ENCODE measurements at regions not wholly inside any gene's neighbourhood (a gene's known extent, or its start where the extent isn't known, plus 50 kb on each side); places are given as distances from the start of the nearest gene placed in this dataset.

- no peak overlapping the region for H3K4me3 Mint-ChIP-seq
- CTCF ChIA-PET, result no interaction called here
- no peaks in the 10 kb centered on the region for H3K27me3 Mint-ChIP-seq (ENCODE audit: low read depth)
- no peaks in the 10 kb centered on the region for H3K4me1 Mint-ChIP-seq (ENCODE audit: low read depth)
- DNase-seq, result no peak
- peak overlapping the region; percentile 47 for H3K27ac Mint-ChIP-seq
- intact Hi-C loops (cut with micrococcal nuclease), result no loop called here
- peaks cover 3% of the 10 kb centered on the region for H3K9me3 Mint-ChIP-seq
- H3K36me3 Mint-ChIP-seq (ENCODE audit: low read depth), result no peaks in the 10 kb centered on the region
These were observed 334.6 kb downstream of the GABRB3 start for GRCh38 chr15:26438316-26438715.

GRCh38 chr15:26433818-26434217 lies 339.0 kb downstream of the GABRB3 start:
- intact Hi-C loops (cut with micrococcal nuclease), result no loop called here
- CTCF ChIA-PET, result no interaction called here
- Mint-ChIP-seq H3K4me3 (no peak overlapping the region), H3K9me3 (peaks cover 2% of the 10 kb centered on the region), H3K4me1 (ENCODE audit: low read depth) (no peaks in the 10 kb centered on the region), H3K36me3 (ENCODE audit: low read depth) (no peaks in the 10 kb centered on the region), H3K27me3 (ENCODE audit: low read depth) (peaks cover 3% of the 10 kb centered on the region), H3K27ac (no peak overlapping the region)
- no peak for DNase-seq

- H3K4me3 Mint-ChIP-seq, result no peak overlapping the region
- no peaks in the 10 kb centered on the region for H3K36me3 Mint-ChIP-seq (ENCODE audit: low read depth)
- H3K4me1 Mint-ChIP-seq (ENCODE audit: low read depth), result no peaks in the 10 kb centered on the region
- CTCF ChIA-PET, result no interaction called here
- H3K27me3 Mint-ChIP-seq (ENCODE audit: low read depth), result peaks cover 3% of the 10 kb centered on the region
- peaks cover 2% of the 10 kb centered on the region for H3K9me3 Mint-ChIP-seq
- no peak for DNase-seq
- intact Hi-C loops (cut with micrococcal nuclease), result no loop called here
- no peak overlapping the region for H3K27ac Mint-ChIP-seq
These were observed 339.8 kb downstream of the GABRB3 start for GRCh38 chr15:26433060-26433459.

GRCh38 chr15:26421065-26421464 lies 351.8 kb downstream of the GABRB3 start:
- Mint-ChIP-seq H3K27ac (no peak overlapping the region), H3K27me3 (ENCODE audit: low read depth) (no peaks in the 10 kb centered on the region), H3K36me3 (ENCODE audit: low read depth) (no peaks in the 10 kb centered on the region), H3K9me3 (peaks cover 4% of the 10 kb centered on the region), H3K4me3 (no peak overlapping the region), H3K4me1 (ENCODE audit: low read depth) (no peaks in the 10 kb centered on the region)
- intact Hi-C loops (cut with micrococcal nuclease), result no loop called here
- CTCF ChIA-PET, result no interaction called here
- no peak for DNase-seq

- CTCF ChIA-PET, result no interaction called here
- no peaks in the 10 kb centered on the region for H3K9me3 Mint-ChIP-seq
- intact Hi-C loops (cut with micrococcal nuclease), result no loop called here
- no peak overlapping the region for H3K4me3 Mint-ChIP-seq
- H3K36me3 Mint-ChIP-seq (ENCODE audit: low read depth), result no peaks in the 10 kb centered on the region
- no peak overlapping the region for H3K27ac Mint-ChIP-seq
- no peak for DNase-seq
- H3K27me3 Mint-ChIP-seq (ENCODE audit: low read depth), result no peaks in the 10 kb centered on the region
- no peaks in the 10 kb centered on the region for H3K4me1 Mint-ChIP-seq (ENCODE audit: low read depth)
These were observed 377.2 kb downstream of the GABRB3 start for GRCh38 chr15:26395624-26396023.

- DNase-seq, result no peak
- H3K36me3 Mint-ChIP-seq (ENCODE audit: low read depth), result no peaks in the 10 kb centered on the region
These were observed 378.1 kb downstream of the GABRB3 start for GRCh38 chr15:26394801-26395200.

GRCh38 chr15:26392956-26393355 lies 379.9 kb downstream of the GABRB3 start:
- intact Hi-C loops (cut with micrococcal nuclease), result no loop called here
- no peak for DNase-seq
- CTCF ChIA-PET, result no interaction called here

More at GRCh38 chr15:26394801-26395200, 378.1 kb downstream of the GABRB3 start:
- CTCF ChIA-PET, result no interaction called here
- H3K27me3 Mint-ChIP-seq (ENCODE audit: low read depth), result no peaks in the 10 kb centered on the region
- H3K27ac Mint-ChIP-seq, result no peak overlapping the region
- no peaks in the 10 kb centered on the region for H3K4me1 Mint-ChIP-seq (ENCODE audit: low read depth)
- intact Hi-C loops (cut with micrococcal nuclease), result no loop called here
- H3K9me3 Mint-ChIP-seq, result no peaks in the 10 kb centered on the region
- H3K4me3 Mint-ChIP-seq, result no peak overlapping the region

GRCh38 chr15:26391567-26392194 lies 381.2 kb downstream of the GABRB3 start:
- no peak for DNase-seq
- intact Hi-C loops (cut with micrococcal nuclease), result no loop called here
- Mint-ChIP-seq H3K4me3 (no peak overlapping the region), H3K36me3 (ENCODE audit: low read depth) (no peaks in the 10 kb centered on the region), H3K4me1 (ENCODE audit: low read depth) (no peaks in the 10 kb centered on the region), H3K9me3 (no peaks in the 10 kb centered on the region), H3K27ac (no peak overlapping the region), H3K27me3 (ENCODE audit: low read depth) (no peaks in the 10 kb centered on the region)
- CTCF ChIA-PET, result no interaction called here

More at GRCh38 chr15:26392956-26393355, 379.9 kb downstream of the GABRB3 start:
- Mint-ChIP-seq H3K27ac (no peak overlapping the region), H3K36me3 (ENCODE audit: low read depth) (no peaks in the 10 kb centered on the region), H3K4me1 (ENCODE audit: low read depth) (no peaks in the 10 kb centered on the region), H3K27me3 (ENCODE audit: low read depth) (no peaks in the 10 kb centered on the region), H3K9me3 (no peaks in the 10 kb centered on the region), H3K4me3 (no peak overlapping the region)

GRCh38 chr15:26382444-26383072 lies 390.3 kb downstream of the GABRB3 start:
- Mint-ChIP-seq H3K27ac (no peak overlapping the region), H3K9me3 (peaks cover 2% of the 10 kb centered on the region), H3K27me3 (ENCODE audit: low read depth) (no peaks in the 10 kb centered on the region), H3K36me3 (ENCODE audit: low read depth) (no peaks in the 10 kb centered on the region), H3K4me3 (no peak overlapping the region), H3K4me1 (ENCODE audit: low read depth) (no peaks in the 10 kb centered on the region)
- CTCF ChIA-PET, result no interaction called here
- no peak for DNase-seq
- intact Hi-C loops (cut with micrococcal nuclease), result no loop called here

GRCh38 chr15:26378304-26378703 lies 394.6 kb downstream of the GABRB3 start:
- intact Hi-C loops (cut with micrococcal nuclease), result no loop called here
- Mint-ChIP-seq H3K27ac (no peak overlapping the region), H3K36me3 (ENCODE audit: low read depth) (no peaks in the 10 kb centered on the region), H3K27me3 (ENCODE audit: low read depth) (no peaks in the 10 kb centered on the region), H3K4me1 (ENCODE audit: low read depth) (no peaks in the 10 kb centered on the region), H3K4me3 (no peak overlapping the region), H3K9me3 (peaks cover 20% of the 10 kb centered on the region)
- no peak for DNase-seq
- CTCF ChIA-PET, result no interaction called here

GRCh38 chr15:26376243-26376642 lies 396.6 kb downstream of the GABRB3 start:
- DNase-seq, result no peak
- CTCF ChIA-PET, result no interaction called here
- Mint-ChIP-seq H3K36me3 (ENCODE audit: low read depth) (no peaks in the 10 kb centered on the region), H3K27ac (no peak overlapping the region), H3K9me3 (peaks cover 20% of the 10 kb centered on the region), H3K4me1 (ENCODE audit: low read depth) (no peaks in the 10 kb centered on the region), H3K4me3 (no peak overlapping the region), H3K27me3 (ENCODE audit: low read depth) (no peaks in the 10 kb centered on the region)
- intact Hi-C loops (cut with micrococcal nuclease), result no loop called here

GRCh38 chr15:26374806-26375205 lies 398.1 kb downstream of the GABRB3 start:
- no peak overlapping the region for H3K27ac Mint-ChIP-seq
- H3K36me3 Mint-ChIP-seq (ENCODE audit: low read depth), result no peaks in the 10 kb centered on the region
- intact Hi-C loops (cut with micrococcal nuclease), result no loop called here
- no peaks in the 10 kb centered on the region for H3K4me1 Mint-ChIP-seq (ENCODE audit: low read depth)
- H3K9me3 Mint-ChIP-seq, result peaks cover 20% of the 10 kb centered on the region
- CTCF ChIA-PET, result no interaction called here
- no peaks in the 10 kb centered on the region for H3K27me3 Mint-ChIP-seq (ENCODE audit: low read depth)
- no peak for DNase-seq
- no peak overlapping the region for H3K4me3 Mint-ChIP-seq

GRCh38 chr15:26372706-26373105 lies 400.2 kb downstream of the GABRB3 start:
- Mint-ChIP-seq H3K27ac (no peak overlapping the region), H3K36me3 (ENCODE audit: low read depth) (no peaks in the 10 kb centered on the region), H3K9me3 (peaks cover 19% of the 10 kb centered on the region), H3K27me3 (ENCODE audit: low read depth) (no peaks in the 10 kb centered on the region), H3K4me3 (no peak overlapping the region), H3K4me1 (ENCODE audit: low read depth) (no peaks in the 10 kb centered on the region)
- DNase-seq, result no peak
- CTCF ChIA-PET, result no interaction called here
- intact Hi-C loops (cut with micrococcal nuclease), result no loop called here
